GM18909 (cell line): ENCODE measurements at regions not wholly inside any gene's neighbourhood (a gene's known extent, or its start where the extent isn't known, plus 50 kb on each side); places are given as distances from the start of the nearest gene placed in this dataset.
"Not testable (repeated sequence)": the region's sequence is repeated elsewhere in the genome, so short reads cannot be mapped to it uniquely, and the experiment has no call there.

Experiments
- ATAC-seq: cut with Tn5 transposase; IDR thresholded peaks from one replicate; pipeline ENCODE4 v1.9.1; 2021; ENCODE audit warnings: mild to moderate bottlenecking; ENCODE audit not compliant: unreplicated experiment, poor library complexity

GRCh38 chr9:102518324-102518723 is 476.8 kb upstream of the CYLC2 start:
- ATAC-seq = no peak

GRCh38 chr9:102514541-102514940 is 480.6 kb upstream of the CYLC2 start:
- ATAC-seq = no peak

GRCh38 chr9:102507044-102507687 is 488.0 kb upstream of the CYLC2 start:
- ATAC-seq = no peak

GRCh38 chr9:102506406-102506805 is 488.7 kb upstream of the CYLC2 start:
- no peak for ATAC-seq

- no peak for ATAC-seq
Measured at GRCh38 chr9:102499468-102499867, 495.7 kb upstream of the CYLC2 start.

GRCh38 chr9:102497709-102498108 is 497.4 kb upstream of the CYLC2 start:
- ATAC-seq = no peak

- ATAC-seq = not testable (repeated sequence)
Measured at GRCh38 chr9:102486976-102487375, 508.2 kb upstream of the CYLC2 start.

- ATAC-seq = no peak
Measured at GRCh38 chr9:102483651-102484050, 511.5 kb upstream of the CYLC2 start.

- no peak for ATAC-seq
Measured at GRCh38 chr9:102482776-102483175, 512.4 kb upstream of the CYLC2 start.

GRCh38 chr9:102479191-102479590 is 515.9 kb upstream of the CYLC2 start:
- ATAC-seq = no peak

GRCh38 chr9:102474357-102474756 is 520.8 kb upstream of the CYLC2 start:
- no peak for ATAC-seq

- ATAC-seq = not testable (repeated sequence)
Measured at GRCh38 chr9:102469430-102469829, 525.7 kb upstream of the CYLC2 start.

GRCh38 chr9:102461156-102461819 is 533.8 kb upstream of the CYLC2 start:
- no peak for ATAC-seq

GRCh38 chr9:102459828-102460227 is 535.3 kb upstream of the CYLC2 start:
- ATAC-seq = no peak

GRCh38 chr9:102456562-102456961 is 538.6 kb upstream of the CYLC2 start:
- no peak for ATAC-seq

GRCh38 chr9:102445906-102446305 is 549.2 kb upstream of the CYLC2 start:
- ATAC-seq = no peak

- ATAC-seq = no peak
Measured at GRCh38 chr9:102445181-102445747, 549.9 kb upstream of the CYLC2 start.

- ATAC-seq = no peak
Measured at GRCh38 chr9:102439583-102439982, 555.5 kb upstream of the CYLC2 start.

- not testable (repeated sequence) for ATAC-seq
Measured at GRCh38 chr9:102436599-102436998, 558.5 kb upstream of the CYLC2 start.

GRCh38 chr9:102435427-102435826 is 559.7 kb upstream of the CYLC2 start:
- no peak for ATAC-seq

GRCh38 chr9:102434545-102434944 is 560.6 kb upstream of the CYLC2 start:
- ATAC-seq = no peak

GRCh38 chr9:102428305-102428704 is 566.8 kb upstream of the CYLC2 start:
- no peak for ATAC-seq
